ENCODE measurements at regions not wholly inside any gene's neighbourhood (a gene's known extent, or its start where the extent isn't known, plus 50 kb on each side); places are given as distances from the start of the nearest gene placed in this dataset.

DNA sequence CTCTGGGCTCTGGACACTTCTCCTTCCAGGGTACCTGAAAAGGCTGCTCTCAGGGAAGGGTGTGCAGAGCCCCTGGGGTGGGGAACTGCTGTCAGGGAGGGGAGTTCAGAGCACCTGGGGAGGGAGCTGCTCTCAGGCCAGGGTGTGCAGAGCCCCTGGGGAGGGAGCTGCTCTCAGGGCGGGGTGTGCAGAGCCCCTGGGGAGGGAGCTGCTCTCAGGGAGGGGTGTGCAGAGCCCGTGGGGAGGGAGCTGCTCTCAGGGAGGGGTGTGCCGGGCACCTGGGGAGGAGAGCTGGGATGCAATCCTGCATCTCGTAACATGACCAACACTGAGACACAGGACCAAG is 764.2 kb downstream of the BRD1 start:
- no peak overlapping the region for H3K4me3 ChIP-seq (ENCODE audit: low read depth, low read length)
- TF ChIP-seq, protein P1, sequence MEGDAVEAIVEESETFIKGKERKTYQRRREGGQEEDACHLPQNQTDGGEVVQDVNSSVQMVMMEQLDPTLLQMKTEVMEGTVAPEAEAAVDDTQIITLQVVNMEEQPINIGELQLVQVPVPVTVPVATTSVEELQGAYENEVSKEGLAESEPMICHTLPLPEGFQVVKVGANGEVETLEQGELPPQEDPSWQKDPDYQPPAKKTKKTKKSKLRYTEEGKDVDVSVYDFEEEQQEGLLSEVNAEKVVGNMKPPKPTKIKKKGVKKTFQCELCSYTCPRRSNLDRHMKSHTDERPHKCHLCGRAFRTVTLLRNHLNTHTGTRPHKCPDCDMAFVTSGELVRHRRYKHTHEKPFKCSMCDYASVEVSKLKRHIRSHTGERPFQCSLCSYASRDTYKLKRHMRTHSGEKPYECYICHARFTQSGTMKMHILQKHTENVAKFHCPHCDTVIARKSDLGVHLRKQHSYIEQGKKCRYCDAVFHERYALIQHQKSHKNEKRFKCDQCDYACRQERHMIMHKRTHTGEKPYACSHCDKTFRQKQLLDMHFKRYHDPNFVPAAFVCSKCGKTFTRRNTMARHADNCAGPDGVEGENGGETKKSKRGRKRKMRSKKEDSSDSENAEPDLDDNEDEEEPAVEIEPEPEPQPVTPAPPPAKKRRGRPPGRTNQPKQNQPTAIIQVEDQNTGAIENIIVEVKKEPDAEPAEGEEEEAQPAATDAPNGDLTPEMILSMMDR (IDR thresholded peaks at IDR 0.05; ENCODE audit: low read depth, low read length, missing control alignments), result no peak
- DNase-seq (ENCODE audit: low read depth), result no peak

DNA sequence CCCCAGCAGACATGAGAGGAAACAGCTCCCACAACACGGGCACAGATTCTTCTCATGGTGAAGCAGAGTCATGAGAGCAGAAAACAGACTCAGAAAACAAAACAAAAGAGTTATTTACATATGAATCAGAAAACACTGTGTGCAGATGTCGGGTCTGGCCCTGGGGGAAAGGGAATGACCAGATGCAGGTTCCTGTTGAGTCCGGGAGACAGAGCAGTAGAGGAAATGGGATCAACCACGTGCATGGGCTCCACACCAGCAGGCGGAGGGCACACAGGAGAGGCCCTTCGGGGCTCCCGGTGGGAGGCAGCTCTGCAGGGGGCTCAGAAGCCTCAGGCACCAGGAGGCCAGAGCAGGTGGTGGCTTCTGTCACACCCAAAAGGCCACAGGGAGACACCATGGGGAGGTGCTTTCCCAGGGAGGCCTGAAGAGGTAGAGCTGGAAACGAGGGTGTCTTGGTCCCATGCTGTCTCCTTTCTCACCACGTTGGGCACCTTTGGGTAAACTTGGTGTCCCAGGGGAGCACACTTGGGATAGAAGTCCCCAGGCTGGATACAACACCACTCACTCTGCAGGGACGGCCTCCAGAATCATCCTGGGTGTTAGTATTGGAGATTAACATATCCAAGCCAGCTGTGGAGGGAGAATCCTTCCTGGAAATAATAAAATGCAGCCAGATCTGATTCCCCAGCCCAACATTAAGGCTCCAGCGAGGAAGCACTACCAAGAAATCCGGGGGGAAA is 764.7 kb downstream of the BRD1 start:
- TF ChIP-seq, protein P1 (IDR thresholded peaks at IDR 0.05; ENCODE audit: low read depth, low read length, missing control alignments), result no peak
- H3K4me3 ChIP-seq (ENCODE audit: low read depth, low read length), result no peak overlapping the region
- no peak for DNase-seq (ENCODE audit: low read depth)

DNA sequence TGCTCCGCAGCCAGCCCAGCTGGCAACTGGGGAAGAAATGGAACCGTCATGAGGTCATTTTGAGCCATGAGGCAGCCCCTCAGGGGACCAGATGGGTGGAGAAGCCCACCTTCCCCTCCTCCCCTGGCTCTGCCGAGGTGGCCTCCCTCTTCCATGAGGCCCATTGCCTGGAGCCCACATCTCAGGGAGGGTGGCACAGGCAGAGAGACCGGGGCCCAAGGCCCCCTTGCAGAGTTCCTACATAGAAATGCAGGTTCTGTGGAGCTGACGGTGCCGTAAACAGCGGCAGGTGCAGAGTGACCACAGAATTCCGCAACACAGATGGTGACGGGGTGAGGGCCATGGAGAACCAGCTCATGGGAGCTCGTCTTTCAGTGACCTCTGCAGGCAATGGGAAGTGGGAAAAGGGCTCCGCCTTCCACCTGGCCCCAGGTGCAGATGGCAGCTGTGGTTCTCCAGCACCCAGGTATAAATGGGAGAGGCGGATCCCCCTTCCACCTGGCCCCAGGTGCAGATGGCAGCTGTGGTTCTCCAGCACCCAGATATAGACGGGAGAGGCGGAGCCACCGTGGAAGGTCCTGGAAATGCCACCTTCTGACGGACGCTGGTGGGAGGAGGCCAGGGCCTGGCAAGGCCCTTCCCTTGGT is 765.4 kb downstream of the BRD1 start:
- no peak overlapping the region for H3K4me3 ChIP-seq (ENCODE audit: low read depth, low read length)
- TF ChIP-seq, protein P1 (IDR thresholded peaks at IDR 0.05; ENCODE audit: low read depth, low read length, missing control alignments), result no peak
- DNase-seq (ENCODE audit: low read depth), result no peak

DNA sequence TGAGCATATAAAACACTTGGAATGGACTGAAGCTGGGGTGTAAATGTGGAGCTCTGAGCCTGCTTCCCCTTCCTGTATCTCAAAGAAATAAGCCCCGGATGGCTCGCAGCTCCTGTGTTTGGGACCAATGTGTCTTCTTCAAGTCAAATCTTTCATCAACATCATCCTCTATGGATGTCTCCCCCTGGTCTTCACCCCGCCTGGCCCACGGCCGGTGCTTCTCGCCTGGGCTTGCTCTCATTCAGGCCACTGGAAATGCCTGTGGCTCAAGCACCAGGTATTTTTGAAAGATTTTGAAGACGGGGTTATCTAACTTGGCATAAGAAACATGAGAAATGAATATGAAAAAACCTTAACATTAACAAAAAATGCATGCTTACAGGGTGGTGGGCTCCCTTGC is 769.8 kb downstream of the BRD1 start:
- H3K4me3 ChIP-seq (ENCODE audit: low read depth, low read length), result no peak overlapping the region
- TF ChIP-seq, protein P1 (IDR thresholded peaks at IDR 0.05; ENCODE audit: low read depth, low read length, missing control alignments), result no peak
- DNase-seq (ENCODE audit: low read depth), result no peak

DNA sequence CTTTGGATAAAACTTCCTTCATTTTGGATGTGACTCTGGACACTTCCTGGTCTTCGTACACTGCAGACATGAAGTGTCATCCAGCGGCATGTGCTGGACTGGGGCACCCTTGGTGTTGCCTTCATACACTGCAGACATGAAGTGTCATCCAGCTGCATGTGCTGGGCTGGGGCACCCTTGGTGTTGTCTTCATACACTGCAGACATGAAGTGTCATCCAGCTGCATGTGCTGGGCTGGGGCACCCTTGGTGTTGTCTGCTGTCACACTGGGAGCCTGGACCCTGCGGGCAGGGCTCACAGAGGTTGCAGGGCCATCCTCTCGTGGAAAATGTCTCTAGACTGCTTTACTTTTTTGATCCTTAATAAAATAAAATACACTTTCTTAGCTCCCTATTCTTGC is 771.4 kb downstream of the BRD1 start:
- TF ChIP-seq, protein P1 (IDR thresholded peaks at IDR 0.05; ENCODE audit: low read depth, low read length, missing control alignments), result no peak
- no peak for DNase-seq (ENCODE audit: low read depth)
- no peak overlapping the region for H3K4me3 ChIP-seq (ENCODE audit: low read depth, low read length)

DNA sequence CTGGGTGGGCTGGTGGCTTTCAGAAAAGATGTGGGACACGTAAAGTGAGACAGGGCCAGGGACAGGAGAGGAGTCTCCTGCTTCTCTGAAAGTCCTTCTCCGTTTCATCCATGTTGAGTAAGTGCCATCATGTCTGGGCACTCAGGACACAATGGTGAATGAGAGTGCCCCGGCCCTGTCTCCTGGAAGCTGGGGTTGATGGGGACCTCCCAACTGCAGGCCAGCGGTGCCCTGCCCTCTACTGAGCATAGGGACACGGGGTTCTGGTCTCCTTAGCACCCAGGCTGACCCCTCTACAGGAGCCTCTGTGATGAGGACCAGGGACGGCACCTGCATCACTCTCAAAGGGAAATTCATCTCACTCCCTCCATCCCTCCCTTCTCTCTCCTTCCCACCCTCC is 772.3 kb downstream of the BRD1 start:
- TF ChIP-seq, protein P1 (IDR thresholded peaks at IDR 0.05; ENCODE audit: low read depth, low read length, missing control alignments), result no peak
- H3K4me3 ChIP-seq (ENCODE audit: low read depth, low read length), result no peak overlapping the region
- DNase-seq (ENCODE audit: low read depth), result no peak

DNA sequence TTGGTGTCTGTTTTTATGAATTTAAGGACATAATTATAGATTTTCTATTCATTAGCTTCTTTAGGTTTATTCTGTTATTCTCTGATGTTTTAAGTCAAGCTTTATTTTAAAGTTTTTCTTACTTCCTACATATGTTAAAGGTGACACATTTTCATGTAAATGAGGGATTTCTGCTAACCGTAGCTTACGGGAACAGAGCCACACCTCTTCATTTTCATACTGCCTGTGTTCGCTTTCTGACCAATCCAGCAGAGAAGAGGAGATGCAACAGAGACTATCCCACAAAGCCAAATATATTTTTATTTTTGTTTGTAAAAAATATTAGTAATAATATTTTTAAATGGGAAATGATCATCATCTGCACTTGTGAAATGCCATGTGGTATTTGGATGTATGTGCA is 774.1 kb downstream of the BRD1 start:
- no peak for DNase-seq (ENCODE audit: low read depth)
- TF ChIP-seq, protein P1 (IDR thresholded peaks at IDR 0.05; ENCODE audit: low read depth, low read length, missing control alignments), result no peak
- no peak overlapping the region for H3K4me3 ChIP-seq (ENCODE audit: low read depth, low read length)
